DOHH2 (cell line): ENCODE measurements at regions not wholly inside any gene's neighbourhood (a gene's known extent, or its start where the extent isn't known, plus 50 kb on each side); places are given as distances from the start of the nearest gene placed in this dataset.

ENCODE experiments used
- CTCF ChIP-seq: fragments of 200-600 bp; sonication (generic); IDR thresholded peaks from one replicate; pipeline ENCODE4 v1.5.1; 2014; ENCODE audit warnings: antibody characterized with exemption, mild to moderate bottlenecking, low read depth, low read length; ENCODE audit not compliant: poor library complexity, severe bottlenecking
- EZH2phosphoT487 ChIP-seq: fragments of 200-600 bp; sonication (generic); IDR thresholded peaks from 2 replicates; pipeline ENCODE4 v1.6.1; 2017; ENCODE audit warnings: borderline replicate concordance, mild to moderate bottlenecking, antibody characterized with exemption, low read length, moderate library complexity, mixed read lengths

DNA sequence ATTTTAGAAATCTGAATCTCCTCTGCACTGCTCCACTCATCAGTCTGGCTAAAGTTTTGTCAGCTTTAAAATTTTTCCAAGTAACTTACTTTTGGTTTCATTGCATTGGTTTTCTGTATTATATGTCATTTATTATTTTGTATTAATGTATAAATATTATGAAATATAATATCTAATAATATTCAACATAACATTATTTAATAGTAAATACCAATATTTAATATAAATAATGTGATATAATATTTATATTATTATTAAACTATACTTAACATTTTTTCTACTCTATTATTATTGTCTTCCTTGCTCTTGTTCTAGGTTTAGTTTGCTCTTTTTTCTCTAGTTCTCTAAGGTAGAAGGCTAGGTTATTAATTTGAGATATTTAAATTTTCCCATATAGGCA lies 512.1 kb downstream of the AACS start:
- no peak for TF ChIP-seq CTCF
- TF ChIP-seq EZH2phosphoT487: no peak
